ENCODE measurements at regions not wholly inside any gene's neighbourhood (a gene's known extent, or its start where the extent isn't known, plus 50 kb on each side); places are given as distances from the start of the nearest gene placed in this dataset.
A peak's percentile ranks its signal among the peaks of the same experiment; 100 is the strongest.

DNA sequence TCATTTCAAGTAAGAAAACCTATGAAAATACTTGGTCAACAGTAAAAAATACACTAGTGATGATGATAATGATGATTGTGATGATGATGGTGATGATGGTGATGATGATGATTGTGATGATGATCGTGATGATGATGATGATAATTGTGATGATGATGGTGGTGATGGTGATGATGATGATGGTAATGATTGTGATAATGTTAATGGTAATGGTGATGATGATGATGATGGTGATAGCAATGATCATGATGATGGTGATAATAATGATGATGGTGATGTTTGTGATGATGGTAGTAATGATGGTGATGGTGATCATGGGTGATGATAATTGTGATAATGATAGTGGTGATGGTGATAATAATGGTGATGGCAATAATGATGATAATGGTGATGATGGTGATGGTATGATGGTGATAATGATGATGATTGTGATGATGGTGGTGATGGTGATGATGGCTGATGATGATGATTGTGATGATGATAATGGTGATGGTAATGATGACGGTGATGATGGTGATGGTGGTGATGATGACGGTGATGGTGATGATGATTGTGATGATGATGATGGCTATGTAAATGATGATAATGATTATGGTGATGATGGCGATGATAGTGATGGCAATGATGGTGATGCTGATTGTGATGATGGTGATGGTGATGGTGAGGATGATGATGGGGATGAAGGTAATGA lies 62.1 kb downstream of the VCX3A start:
- H3K27me3 Mint-ChIP-seq (ENCODE audit: insufficient read depth, unreplicated experiment): no peaks in the 10 kb centered on the region
- H3K9me3 Mint-ChIP-seq (ENCODE audit: unreplicated experiment): no peaks in the 10 kb centered on the region
- DNase-seq: no peak
- POLR2A ChIA-PET: no interaction called here
- no peaks in the 10 kb centered on the region for H3K36me3 Mint-ChIP-seq (ENCODE audit: insufficient read depth, unreplicated experiment)
- Histone ChIP-seq H3K36me3 (ENCODE audit: control insufficient read depth, insufficient read depth, low read length) (no peaks in the 10 kb centered on the region), H3K4me1 (no peaks in the 10 kb centered on the region), H3K27me3 (replicated peaks; ENCODE audit: control insufficient read depth, insufficient read depth, low read length) (no peaks in the 10 kb centered on the region), H3K9me3 (no peaks in the 10 kb centered on the region), H3K4me3 (ENCODE audit: low read depth, low read length) (no peak overlapping the region)
- H3K4me3 Mint-ChIP-seq (ENCODE audit: unreplicated experiment): no peak overlapping the region
- intact Hi-C loops (cut with micrococcal nuclease; ENCODE audit: unreplicated experiment): no loop called here
- no TSS peak for BruUV-seq (replicated peaks)
- no peaks in the 10 kb centered on the region for H3K4me1 Mint-ChIP-seq (ENCODE audit: low read depth, unreplicated experiment)
- TF ChIP-seq, protein P1, sequence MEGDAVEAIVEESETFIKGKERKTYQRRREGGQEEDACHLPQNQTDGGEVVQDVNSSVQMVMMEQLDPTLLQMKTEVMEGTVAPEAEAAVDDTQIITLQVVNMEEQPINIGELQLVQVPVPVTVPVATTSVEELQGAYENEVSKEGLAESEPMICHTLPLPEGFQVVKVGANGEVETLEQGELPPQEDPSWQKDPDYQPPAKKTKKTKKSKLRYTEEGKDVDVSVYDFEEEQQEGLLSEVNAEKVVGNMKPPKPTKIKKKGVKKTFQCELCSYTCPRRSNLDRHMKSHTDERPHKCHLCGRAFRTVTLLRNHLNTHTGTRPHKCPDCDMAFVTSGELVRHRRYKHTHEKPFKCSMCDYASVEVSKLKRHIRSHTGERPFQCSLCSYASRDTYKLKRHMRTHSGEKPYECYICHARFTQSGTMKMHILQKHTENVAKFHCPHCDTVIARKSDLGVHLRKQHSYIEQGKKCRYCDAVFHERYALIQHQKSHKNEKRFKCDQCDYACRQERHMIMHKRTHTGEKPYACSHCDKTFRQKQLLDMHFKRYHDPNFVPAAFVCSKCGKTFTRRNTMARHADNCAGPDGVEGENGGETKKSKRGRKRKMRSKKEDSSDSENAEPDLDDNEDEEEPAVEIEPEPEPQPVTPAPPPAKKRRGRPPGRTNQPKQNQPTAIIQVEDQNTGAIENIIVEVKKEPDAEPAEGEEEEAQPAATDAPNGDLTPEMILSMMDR (IDR thresholded peaks at IDR 0.05; ENCODE audit: insufficient read depth in 1 of 2, low read depth in 1 of 2, low read length in 1 of 2, severe bottlenecking in 1 of 2, unreplicated experiment in 1 of 2): no peak
- CTCF ChIA-PET: no interaction called here
- H3K27ac Mint-ChIP-seq (ENCODE audit: unreplicated experiment): no peak overlapping the region

DNA sequence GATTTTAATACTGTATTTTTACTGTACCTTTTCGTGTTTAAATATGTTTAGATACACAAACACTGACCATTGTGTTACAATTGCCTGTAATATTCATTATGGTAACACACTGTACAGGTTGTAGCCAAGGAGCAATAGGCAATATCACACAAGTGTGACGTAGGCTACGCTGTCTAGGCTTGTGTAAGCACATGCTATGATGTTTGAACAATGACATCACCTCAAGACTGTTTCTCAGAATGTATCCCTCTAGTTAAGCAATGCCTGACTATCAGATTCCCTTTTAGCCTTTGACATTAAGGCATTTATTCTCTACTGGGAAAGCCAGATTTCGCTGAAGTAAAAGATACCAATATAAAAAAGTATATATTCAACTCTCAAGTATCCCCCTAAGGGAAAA lies 66.2 kb downstream of the VCX3A start:
- Histone ChIP-seq H3K4me1 (no peaks in the 10 kb centered on the region), H3K9me3 (no peaks in the 10 kb centered on the region), H3K36me3 (ENCODE audit: control insufficient read depth, insufficient read depth, low read length) (no peaks in the 10 kb centered on the region), H3K27me3 (replicated peaks; ENCODE audit: control insufficient read depth, insufficient read depth, low read length) (no peaks in the 10 kb centered on the region), H3K4me3 (ENCODE audit: low read depth, low read length) (no peak overlapping the region)
- TF ChIP-seq, protein P1 (IDR thresholded peaks at IDR 0.05; ENCODE audit: insufficient read depth in 1 of 2, low read depth in 1 of 2, low read length in 1 of 2, severe bottlenecking in 1 of 2, unreplicated experiment in 1 of 2): no peak
- ChIA-PET CTCF (no interaction called here), POLR2A (no interaction called here)
- H3K27me3 Mint-ChIP-seq (ENCODE audit: insufficient read depth, unreplicated experiment): no peaks in the 10 kb centered on the region
- peak in 1 of 2 experiments; percentile 1 for DNase-seq
- H3K27ac Mint-ChIP-seq (ENCODE audit: unreplicated experiment): no peak overlapping the region
- H3K4me1 Mint-ChIP-seq (ENCODE audit: low read depth, unreplicated experiment): no peaks in the 10 kb centered on the region
- intact Hi-C loops (cut with micrococcal nuclease; ENCODE audit: unreplicated experiment): no loop called here
- H3K36me3 Mint-ChIP-seq (ENCODE audit: insufficient read depth, unreplicated experiment): no peaks in the 10 kb centered on the region
- no TSS peak for BruUV-seq (replicated peaks)
- H3K9me3 Mint-ChIP-seq (ENCODE audit: unreplicated experiment): no peaks in the 10 kb centered on the region
- H3K4me3 Mint-ChIP-seq (ENCODE audit: unreplicated experiment): no peak overlapping the region

DNA sequence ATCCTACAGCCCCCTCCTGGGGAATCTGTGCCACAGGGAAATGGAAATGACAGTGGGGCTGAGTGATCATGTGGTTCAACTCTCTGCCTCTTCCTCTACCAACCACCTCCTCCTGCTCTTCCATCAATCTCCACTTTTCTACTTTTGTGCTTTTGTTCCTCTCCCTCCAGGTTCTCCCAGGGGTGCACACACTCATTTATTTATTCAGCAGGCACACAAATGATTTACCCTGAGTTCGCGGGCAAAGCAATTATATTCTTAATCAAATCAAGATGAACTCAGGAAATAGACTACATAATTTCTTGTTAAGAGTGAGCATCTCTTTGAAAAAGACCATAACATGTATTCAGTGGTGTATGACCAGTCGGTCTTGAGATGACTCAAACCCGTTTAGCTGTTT lies 69.2 kb downstream of the VCX3A start:
- H3K9me3 ChIP-seq: no peaks in the 10 kb centered on the region
- H3K27me3 ChIP-seq (replicated peaks; ENCODE audit: control insufficient read depth, insufficient read depth, low read length): no peaks in the 10 kb centered on the region
- intact Hi-C loops (cut with micrococcal nuclease; ENCODE audit: unreplicated experiment): no loop called here
- no TSS peak for BruUV-seq (replicated peaks)
- TF ChIP-seq, protein P1 (IDR thresholded peaks at IDR 0.05; ENCODE audit: insufficient read depth in 1 of 2, low read depth in 1 of 2, low read length in 1 of 2, severe bottlenecking in 1 of 2, unreplicated experiment in 1 of 2): no peak
- H3K27me3 Mint-ChIP-seq (ENCODE audit: insufficient read depth, unreplicated experiment): no peaks in the 10 kb centered on the region
- POLR2A ChIA-PET: no interaction called here
- peaks cover 4% of the 10 kb centered on the region; the same call in 1 of the 2 replicates for H3K4me1 ChIP-seq
- peaks cover 6% of the 10 kb centered on the region for H3K4me1 Mint-ChIP-seq (ENCODE audit: low read depth, unreplicated experiment)
- no peak overlapping the region for H3K4me3 ChIP-seq (ENCODE audit: low read depth, low read length)
- no peaks in the 10 kb centered on the region for H3K36me3 ChIP-seq (ENCODE audit: control insufficient read depth, insufficient read depth, low read length)
- H3K4me3 Mint-ChIP-seq (ENCODE audit: unreplicated experiment): no peak overlapping the region
- no peak for DNase-seq
- CTCF ChIA-PET: no interaction called here
- H3K36me3 Mint-ChIP-seq (ENCODE audit: insufficient read depth, unreplicated experiment): no peaks in the 10 kb centered on the region
- H3K27ac Mint-ChIP-seq (ENCODE audit: unreplicated experiment): no peak overlapping the region
- peaks cover 7% of the 10 kb centered on the region for H3K9me3 Mint-ChIP-seq (ENCODE audit: unreplicated experiment)
